SU-DHL-6 (cell line): ENCODE measurements at regions not wholly inside any gene's neighbourhood (a gene's known extent, or its start where the extent isn't known, plus 50 kb on each side); places are given as distances from the start of the nearest gene placed in this dataset.

ENCODE experiments used
- H2AFZ ChIP-seq: fragments of 200-600 bp; sonication (generic); 2 replicates; pipeline ENCODE4 v1.6.1; 2014; ENCODE audit warnings: low read depth, mild to moderate bottlenecking, moderate library complexity, mixed read lengths, antibody characterized with exemption, low read length; ENCODE audit not compliant: severe bottlenecking
- H3F3A ChIP-seq: fragments of 200-600 bp; shearing (Covaris generic); 2 replicates; pipeline ENCODE4 v1.6.0; 2016; ENCODE audit warnings: antibody characterized with exemption, mild to moderate bottlenecking; ENCODE audit not compliant: insufficient read depth
- H3K27ac ChIP-seq: fragments of 200-600 bp; sonication (generic); 2 replicates; pipeline ENCODE4 v1.5.1; 2016; ENCODE audit warnings: low read depth, mild to moderate bottlenecking, low read length, moderate library complexity, mixed read lengths
- H3K27me3 ChIP-seq: fragments of 200-600 bp; sonication (generic), shearing (Covaris generic); 2 replicates; pipeline ENCODE4 v1.6.0; 2014; ENCODE audit warnings: mild to moderate bottlenecking, low read length
- H3K36me3 ChIP-seq: fragments of 200-600 bp; sonication (generic); 2 replicates; pipeline ENCODE4 v1.6.1; 2014; ENCODE audit warnings: mild to moderate bottlenecking, low read length, mixed read lengths
- H3K4me2 ChIP-seq: fragments of 300-600, 200-600 bp; shearing (Covaris generic), sonication (generic); 2 replicates; pipeline ENCODE4 v1.6.0; 2014; ENCODE audit warnings: low read length, low read depth, mild to moderate bottlenecking; ENCODE audit not compliant: poor library complexity, severe bottlenecking
- H3K4me3 ChIP-seq: fragments of 200-600 bp; sonication (generic); 2 replicates; pipeline ENCODE4 v1.5.1; 2014; ENCODE audit warnings: antibody characterized with exemption, low read length, mild to moderate bottlenecking, mixed read lengths; ENCODE audit not compliant: insufficient read depth, poor library complexity, severe bottlenecking
- H3K79me2 ChIP-seq: fragments of 200-600 bp; sonication (generic); 2 replicates; pipeline ENCODE4 v1.6.1; 2014; ENCODE audit warnings: mild to moderate bottlenecking, low read length, moderate library complexity; ENCODE audit not compliant: insufficient read depth
- H3K9ac ChIP-seq: fragments of 200-600 bp; sonication (generic); 2 replicates; pipeline ENCODE4 v1.7.0; 2014; ENCODE audit warnings: mild to moderate bottlenecking, low read length
- H3K9me2 ChIP-seq: fragments of 200-600 bp; sonication (generic); replicated peaks from 2 replicates; pipeline ENCODE4 v1.6.1; 2014; ENCODE audit warnings: low read length; ENCODE audit not compliant: insufficient read depth
- H3K9me3 ChIP-seq: fragments of 200-600 bp; sonication (generic); 2 replicates; pipeline ENCODE4 v1.6.1; 2014; ENCODE audit warnings: low read length, mixed read lengths; ENCODE audit not compliant: insufficient read depth
- H4K20me1 ChIP-seq: fragments of 200-600 bp; sonication (generic); 2 replicates; pipeline ENCODE4 v1.6.1; 2014; ENCODE audit warnings: low read depth, mild to moderate bottlenecking, antibody characterized with exemption, low read length, moderate library complexity, mixed read lengths
- EZH2phosphoT487 ChIP-seq: fragments of 200-600 bp; sonication (generic), shearing (Covaris generic); conservative IDR thresholded peaks from 2 replicates; pipeline ENCODE4 v1.6.1; 2018; ENCODE audit warnings: mild to moderate bottlenecking, antibody characterized with exemption, low read length, moderate library complexity, mixed read lengths
- TF ChIP-seq, protein P1 (sequence below): fragments of 200-600 bp; sonication (generic); IDR thresholded peaks from one replicate; pipeline ENCODE4 v1.5.1; 2017; ENCODE audit warnings: antibody characterized with exemption, mild to moderate bottlenecking, low read length, moderate library complexity; ENCODE audit not compliant: insufficient read depth, poor library complexity, severe bottlenecking

DNA sequence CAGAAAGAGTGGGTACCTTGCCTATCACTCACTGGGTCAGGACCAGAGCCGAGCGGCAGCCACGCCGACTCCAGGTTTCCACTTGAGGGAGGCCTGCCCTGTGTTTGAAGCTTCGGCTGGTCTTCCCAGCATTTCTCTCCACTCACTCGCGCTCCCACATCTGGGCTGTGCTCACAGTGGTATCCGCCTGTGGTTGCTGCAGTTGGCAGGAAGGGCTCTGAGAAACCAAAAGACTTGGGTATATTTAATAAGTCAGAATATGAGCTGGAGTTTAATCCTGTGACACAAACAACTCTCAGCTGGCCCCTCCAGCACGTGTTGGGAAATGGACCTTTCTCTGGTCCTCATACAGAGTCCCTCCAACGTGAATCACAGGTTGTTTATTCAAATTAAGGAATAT lies 70.9 kb downstream of the SPRY4 start:
- Histone ChIP-seq H3K9me2 (0 out of 2 replicates have a peak, but pooled peaks cover 3% of the 10 kb centered on the region), H3K4me2 (no peak overlapping the region), H3F3A (no peaks in the 10 kb centered on the region), H3K9me3 (no peaks in the 10 kb centered on the region), H3K36me3 (no peaks in the 10 kb centered on the region), H4K20me1 (no peaks in the 10 kb centered on the region), H3K4me3 (no peak overlapping the region), H3K27ac (no peak overlapping the region), H3K9ac (no peak overlapping the region), H3K79me2 (no peaks in the 10 kb centered on the region), H3K27me3 (no peaks in the 10 kb centered on the region), H2AFZ (no peak overlapping the region)
- no peak for TF ChIP-seq EZH2phosphoT487
- TF ChIP-seq, protein P1, sequence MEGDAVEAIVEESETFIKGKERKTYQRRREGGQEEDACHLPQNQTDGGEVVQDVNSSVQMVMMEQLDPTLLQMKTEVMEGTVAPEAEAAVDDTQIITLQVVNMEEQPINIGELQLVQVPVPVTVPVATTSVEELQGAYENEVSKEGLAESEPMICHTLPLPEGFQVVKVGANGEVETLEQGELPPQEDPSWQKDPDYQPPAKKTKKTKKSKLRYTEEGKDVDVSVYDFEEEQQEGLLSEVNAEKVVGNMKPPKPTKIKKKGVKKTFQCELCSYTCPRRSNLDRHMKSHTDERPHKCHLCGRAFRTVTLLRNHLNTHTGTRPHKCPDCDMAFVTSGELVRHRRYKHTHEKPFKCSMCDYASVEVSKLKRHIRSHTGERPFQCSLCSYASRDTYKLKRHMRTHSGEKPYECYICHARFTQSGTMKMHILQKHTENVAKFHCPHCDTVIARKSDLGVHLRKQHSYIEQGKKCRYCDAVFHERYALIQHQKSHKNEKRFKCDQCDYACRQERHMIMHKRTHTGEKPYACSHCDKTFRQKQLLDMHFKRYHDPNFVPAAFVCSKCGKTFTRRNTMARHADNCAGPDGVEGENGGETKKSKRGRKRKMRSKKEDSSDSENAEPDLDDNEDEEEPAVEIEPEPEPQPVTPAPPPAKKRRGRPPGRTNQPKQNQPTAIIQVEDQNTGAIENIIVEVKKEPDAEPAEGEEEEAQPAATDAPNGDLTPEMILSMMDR = no peak

DNA sequence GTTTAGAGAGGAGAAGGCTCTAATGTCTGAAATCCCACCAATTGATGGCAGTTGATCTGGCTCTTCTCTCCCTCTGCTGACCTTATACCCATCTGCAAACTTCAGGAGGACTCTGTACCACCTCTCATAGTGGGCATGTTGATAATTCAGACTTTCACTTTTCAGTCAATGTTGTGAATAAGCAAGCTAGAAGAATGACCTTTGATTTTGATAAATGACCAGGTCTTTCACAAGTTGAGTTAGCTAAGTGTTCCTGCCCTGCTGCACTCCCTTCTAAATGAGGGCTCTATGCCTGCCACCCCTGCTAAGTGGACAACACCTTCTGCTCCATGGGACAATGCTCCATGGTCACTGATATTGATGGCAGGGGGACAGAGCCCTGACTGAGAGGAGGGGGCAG lies 74.7 kb downstream of the SPRY4 start:
- Histone ChIP-seq H3K27me3 (no peaks in the 10 kb centered on the region), H3K9me3 (no peaks in the 10 kb centered on the region), H2AFZ (no peak overlapping the region), H3K4me2 (no peak overlapping the region), H3K4me3 (no peak overlapping the region), H4K20me1 (no peaks in the 10 kb centered on the region), H3K27ac (no peak overlapping the region), H3K9ac (no peak overlapping the region), H3K9me2 (0 out of 2 replicates have a peak, but pooled peaks cover 3% of the 10 kb centered on the region), H3F3A (no peaks in the 10 kb centered on the region), H3K36me3 (no peaks in the 10 kb centered on the region), H3K79me2 (no peaks in the 10 kb centered on the region)
- TF ChIP-seq, protein P1 = no peak
- no peak for TF ChIP-seq EZH2phosphoT487

DNA sequence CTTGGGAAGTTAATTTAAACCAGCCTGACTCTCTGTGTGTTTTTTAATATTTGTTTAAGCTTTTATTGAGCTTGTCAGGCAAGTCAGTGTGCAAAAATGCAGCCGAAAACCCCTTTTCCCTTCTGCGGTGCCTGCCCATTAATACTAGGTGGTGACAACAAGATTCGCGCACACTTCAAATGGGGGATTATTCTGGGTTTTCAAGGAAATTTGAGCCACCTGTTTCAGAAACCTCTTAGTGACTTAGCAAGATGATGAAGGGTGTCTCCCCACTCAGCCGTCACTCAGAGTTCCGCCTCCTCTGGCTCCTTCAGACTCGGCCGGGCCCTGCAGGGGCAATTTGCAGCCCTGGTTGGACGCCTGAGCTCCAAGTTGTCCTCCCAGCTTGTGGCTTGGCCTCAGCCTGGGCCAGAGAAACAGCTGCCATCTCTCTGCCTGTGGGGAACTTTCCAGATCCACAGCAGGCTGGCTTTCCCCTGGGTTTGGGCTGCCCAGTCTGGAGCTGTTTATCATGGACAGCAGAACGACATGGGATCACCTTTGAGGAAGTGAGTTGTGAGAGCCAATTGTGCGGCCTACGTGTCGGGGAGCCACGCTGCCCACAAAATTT lies 75.9 kb downstream of the SPRY4 start:
- Histone ChIP-seq H3K79me2 (no peaks in the 10 kb centered on the region), H3K9me2 (no peaks in the 10 kb centered on the region), H4K20me1 (no peaks in the 10 kb centered on the region), H3K4me3 (no peak overlapping the region), H2AFZ (no peak overlapping the region), H3K9ac (no peak overlapping the region), H3K27me3 (no peaks in the 10 kb centered on the region), H3K36me3 (no peaks in the 10 kb centered on the region), H3K27ac (no peak overlapping the region), H3K4me2 (no peak overlapping the region), H3F3A (no peaks in the 10 kb centered on the region), H3K9me3 (no peaks in the 10 kb centered on the region)
- no peak for TF ChIP-seq EZH2phosphoT487
- TF ChIP-seq, protein P1 = no peak
